Astrocyte (in vitro differentiated cells and primary cell): ENCODE measurements at regions not wholly inside any gene's neighbourhood (a gene's known extent, or its start where the extent isn't known, plus 50 kb on each side); places are given as distances from the start of the nearest gene placed in this dataset.

Experiments
- EZH2 ChIP-seq: IDR thresholded peaks from 2 replicates; pipeline ENCODE4 v1.6.1; 2012; ENCODE audit warnings: mild to moderate bottlenecking, low read length, inconsistent platforms; ENCODE audit not compliant: insufficient read depth
- TF ChIP-seq, protein P1 (sequence below): IDR thresholded peaks from 2 replicates; pipeline ENCODE4 v1.5.1; 2011; ENCODE audit warnings: low read depth, mild to moderate bottlenecking, inconsistent platforms, low read length, moderate library complexity; ENCODE audit not compliant: insufficient read depth

DNA sequence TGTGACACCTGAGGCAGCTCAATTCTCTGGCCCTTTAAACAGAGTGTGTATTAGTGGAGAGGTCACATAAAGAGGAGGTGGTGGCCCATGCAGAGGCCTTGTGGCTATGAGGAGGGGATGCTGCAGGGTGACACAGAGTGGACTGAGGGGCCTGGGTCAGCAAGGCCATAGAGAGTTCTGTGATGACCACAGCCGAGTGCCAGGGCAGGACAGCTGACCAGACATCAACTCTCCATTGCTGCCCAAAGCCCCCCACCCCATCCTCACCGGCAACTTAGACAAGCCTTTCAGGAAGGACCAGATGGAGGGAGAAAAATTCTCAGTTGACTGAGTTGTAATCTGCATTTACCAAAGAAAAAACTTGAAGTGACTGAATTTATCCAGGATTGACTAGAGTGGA is 378.1 kb downstream of the RPS24 start:
- TF ChIP-seq, protein P1, sequence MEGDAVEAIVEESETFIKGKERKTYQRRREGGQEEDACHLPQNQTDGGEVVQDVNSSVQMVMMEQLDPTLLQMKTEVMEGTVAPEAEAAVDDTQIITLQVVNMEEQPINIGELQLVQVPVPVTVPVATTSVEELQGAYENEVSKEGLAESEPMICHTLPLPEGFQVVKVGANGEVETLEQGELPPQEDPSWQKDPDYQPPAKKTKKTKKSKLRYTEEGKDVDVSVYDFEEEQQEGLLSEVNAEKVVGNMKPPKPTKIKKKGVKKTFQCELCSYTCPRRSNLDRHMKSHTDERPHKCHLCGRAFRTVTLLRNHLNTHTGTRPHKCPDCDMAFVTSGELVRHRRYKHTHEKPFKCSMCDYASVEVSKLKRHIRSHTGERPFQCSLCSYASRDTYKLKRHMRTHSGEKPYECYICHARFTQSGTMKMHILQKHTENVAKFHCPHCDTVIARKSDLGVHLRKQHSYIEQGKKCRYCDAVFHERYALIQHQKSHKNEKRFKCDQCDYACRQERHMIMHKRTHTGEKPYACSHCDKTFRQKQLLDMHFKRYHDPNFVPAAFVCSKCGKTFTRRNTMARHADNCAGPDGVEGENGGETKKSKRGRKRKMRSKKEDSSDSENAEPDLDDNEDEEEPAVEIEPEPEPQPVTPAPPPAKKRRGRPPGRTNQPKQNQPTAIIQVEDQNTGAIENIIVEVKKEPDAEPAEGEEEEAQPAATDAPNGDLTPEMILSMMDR, result no peak
- no peak for TF ChIP-seq EZH2
